Activated naive CD8-positive, alpha-beta T cell (primary cell): ENCODE measurements at regions not wholly inside any gene's neighbourhood (a gene's known extent, or its start where the extent isn't known, plus 50 kb on each side); places are given as distances from the start of the nearest gene placed in this dataset.
"Not testable (repeated sequence)": the region's sequence is repeated elsewhere in the genome, so short reads cannot be mapped to it uniquely, and the experiment has no call there.

Experiments
- H3K27ac Mint-ChIP-seq: one replicate; pipeline ENCODE4 v1.8.0; 2021; ENCODE audit warnings: mixed read lengths
- H3K27me3 Mint-ChIP-seq: one replicate; pipeline ENCODE4 v1.8.0; 2021; ENCODE audit warnings: mixed read lengths
- H3K36me3 Mint-ChIP-seq: one replicate; pipeline ENCODE4 v1.8.0; 2021; ENCODE audit warnings: mixed read lengths
- H3K4me1 Mint-ChIP-seq: one replicate; pipeline ENCODE4 v1.8.0; 2021; ENCODE audit warnings: low read depth, mixed read lengths
- H3K4me3 Mint-ChIP-seq: one replicate; pipeline ENCODE4 v1.8.0; 2021; ENCODE audit warnings: mild to moderate bottlenecking, mixed read lengths
- H3K9me3 Mint-ChIP-seq: one replicate; pipeline ENCODE4 v1.8.0; 2021; ENCODE audit warnings: low read depth, mixed read lengths

GRCh38 chr15:28789401-28790114 is 58.9 kb downstream of the GOLGA6L7 start:
- peak overlapping the region; percentile 61 for H3K4me3 Mint-ChIP-seq
- H3K36me3 Mint-ChIP-seq, H3K9me3 Mint-ChIP-seq, H3K4me1 Mint-ChIP-seq, H3K27me3 Mint-ChIP-seq: not testable (repeated sequence)
- H3K27ac Mint-ChIP-seq: peak overlapping the region; percentile 29

- H3K4me3 Mint-ChIP-seq: peak overlapping the region; percentile 75
- not testable (repeated sequence) for H3K27me3 Mint-ChIP-seq, H3K27ac Mint-ChIP-seq, H3K36me3 Mint-ChIP-seq, H3K9me3 Mint-ChIP-seq, H3K4me1 Mint-ChIP-seq
Measured at GRCh38 chr15:28788649-28789400, 59.6 kb downstream of the GOLGA6L7 start.

GRCh38 chr15:28788176-28788575 is 60.3 kb downstream of the GOLGA6L7 start:
- not testable (repeated sequence) for H3K4me1 Mint-ChIP-seq, H3K36me3 Mint-ChIP-seq, H3K9me3 Mint-ChIP-seq, H3K27ac Mint-ChIP-seq, H3K27me3 Mint-ChIP-seq
- H3K4me3 Mint-ChIP-seq: peak overlapping the region; percentile 75

- H3K9me3 Mint-ChIP-seq: no peaks in the 10 kb centered on the region
- H3K4me3 Mint-ChIP-seq: no peak overlapping the region
- H3K27ac Mint-ChIP-seq: no peak overlapping the region
- peaks cover 4% of the 10 kb centered on the region for H3K27me3 Mint-ChIP-seq
- H3K36me3 Mint-ChIP-seq: no peaks in the 10 kb centered on the region
- peaks cover 2% of the 10 kb centered on the region for H3K4me1 Mint-ChIP-seq
Measured at GRCh38 chr15:28786521-28786920, 61.9 kb downstream of the GOLGA6L7 start.

GRCh38 chr15:28784347-28785163 is 63.9 kb downstream of the GOLGA6L7 start:
- not testable (repeated sequence) for H3K36me3 Mint-ChIP-seq, H3K4me3 Mint-ChIP-seq, H3K9me3 Mint-ChIP-seq, H3K27me3 Mint-ChIP-seq, H3K4me1 Mint-ChIP-seq, H3K27ac Mint-ChIP-seq

GRCh38 chr15:28783873-28784272 is 64.6 kb downstream of the GOLGA6L7 start:
- no peaks in the 10 kb centered on the region for H3K36me3 Mint-ChIP-seq
- no peak overlapping the region for H3K4me3 Mint-ChIP-seq
- peaks cover 2% of the 10 kb centered on the region for H3K4me1 Mint-ChIP-seq
- no peaks in the 10 kb centered on the region for H3K9me3 Mint-ChIP-seq
- peaks cover 4% of the 10 kb centered on the region for H3K27me3 Mint-ChIP-seq
- H3K27ac Mint-ChIP-seq: no peak overlapping the region

- Mint-ChIP-seq H3K4me1 (peaks cover 2% of the 10 kb centered on the region), H3K9me3 (no peaks in the 10 kb centered on the region), H3K27me3 (peaks cover 4% of the 10 kb centered on the region), H3K36me3 (no peaks in the 10 kb centered on the region), H3K27ac (no peak overlapping the region), H3K4me3 (no peak overlapping the region)
Measured at GRCh38 chr15:28783466-28783865, 65.0 kb downstream of the GOLGA6L7 start.

- H3K27ac Mint-ChIP-seq, H3K27me3 Mint-ChIP-seq, H3K36me3 Mint-ChIP-seq, H3K4me3 Mint-ChIP-seq, H3K4me1 Mint-ChIP-seq, H3K9me3 Mint-ChIP-seq: not testable (repeated sequence)
Measured at GRCh38 chr15:28778397-28778796, 66.2 kb upstream of the GOLGA8M start.

- H3K9me3 Mint-ChIP-seq, H3K27me3 Mint-ChIP-seq, H3K36me3 Mint-ChIP-seq, H3K27ac Mint-ChIP-seq, H3K4me1 Mint-ChIP-seq, H3K4me3 Mint-ChIP-seq: not testable (repeated sequence)
Measured at GRCh38 chr15:28772857-28773256, 60.6 kb upstream of the GOLGA8M start.
